Endodermal cell (in vitro differentiated cells): ENCODE measurements at regions not wholly inside any gene's neighbourhood (a gene's known extent, or its start where the extent isn't known, plus 50 kb on each side); places are given as distances from the start of the nearest gene placed in this dataset.

Experiments
- DNase-seq: peaks from one replicate; pipeline ENCODE4 v3.0.0-alpha.2; 2017
- H3K27ac ChIP-seq: 2 replicates; pipeline ENCODE4 v1.5.1; 2013; ENCODE audit warnings: mild to moderate bottlenecking, low read depth, low read length, moderate library complexity
- H3K27me3 ChIP-seq: 2 replicates; pipeline ENCODE4 v1.6.1; 2013; ENCODE audit warnings: mild to moderate bottlenecking, low read length, moderate library complexity; ENCODE audit not compliant: insufficient read depth, control insufficient read depth, poor library complexity, severe bottlenecking
- H3K36me3 ChIP-seq: 2 replicates; pipeline ENCODE4 v1.7.0; 2013; ENCODE audit warnings: mild to moderate bottlenecking, low read length, moderate library complexity; ENCODE audit not compliant: control insufficient read depth, insufficient read depth
- H3K4me1 ChIP-seq: one replicate; pipeline ENCODE4 v1.7.0; 2013; ENCODE audit warnings: low read length; ENCODE audit not compliant: control insufficient read depth, insufficient read depth
- H3K4me3 ChIP-seq: 2 replicates; pipeline ENCODE4 v1.5.1; 2013; ENCODE audit warnings: mild to moderate bottlenecking, low read length, moderate library complexity
- H3K9ac ChIP-seq: 2 replicates; pipeline ENCODE4 v1.6.1; 2013; ENCODE audit warnings: mild to moderate bottlenecking, low read length, moderate library complexity; ENCODE audit not compliant: poor library complexity, severe bottlenecking; ENCODE audit errors: extremely low read depth
- H3K9me3 ChIP-seq: 2 replicates; pipeline ENCODE4 v1.6.1; 2013; ENCODE audit warnings: mild to moderate bottlenecking, low read length, moderate library complexity; ENCODE audit not compliant: control insufficient read depth
- H3K27ac Mint-ChIP-seq: 2 replicates; pipeline ENCODE4 v1.8.0; 2020; ENCODE audit warnings: mixed read lengths
- H3K27me3 Mint-ChIP-seq: 2 replicates; pipeline ENCODE4 v1.8.0; 2021; ENCODE audit warnings: mild to moderate bottlenecking, mixed read lengths; ENCODE audit not compliant: insufficient read depth
- H3K36me3 Mint-ChIP-seq: 2 replicates; pipeline ENCODE4 v1.8.0; 2020; ENCODE audit warnings: low read depth, mixed read lengths
- H3K4me1 Mint-ChIP-seq: 2 replicates; pipeline ENCODE4 v1.8.0; 2020; ENCODE audit warnings: mixed read lengths
- H3K4me3 Mint-ChIP-seq: 2 replicates; pipeline ENCODE4 v1.8.0; 2020; ENCODE audit warnings: mild to moderate bottlenecking, moderate library complexity, mixed read lengths
- H3K9me3 Mint-ChIP-seq: 2 replicates; pipeline ENCODE4 v1.8.0; 2020; ENCODE audit warnings: mild to moderate bottlenecking, mixed read lengths
- WGBS, 2 experiments: methylation state at CpG; one replicate each; pipeline versions ENCODE4 v1.1.5 to v1.1.7; 2013; ENCODE audit warnings: missing lambda C conversion rate in 2 of 2, mixed read lengths in 1 of 2; ENCODE audit not compliant: insufficient coverage in 1 of 2, insufficient read length in 1 of 2; 5-methylcytosine and 5-hydroxymethylcytosine counted together
- TF ChIP-seq, protein P1 (sequence below): fragments of 200-600 bp; sonication (generic); conservative IDR thresholded peaks from 2 replicates; pipeline ENCODE4 v1.5.0; 2021; ENCODE audit warnings: antibody characterized with exemption, mild to moderate bottlenecking

DNA sequence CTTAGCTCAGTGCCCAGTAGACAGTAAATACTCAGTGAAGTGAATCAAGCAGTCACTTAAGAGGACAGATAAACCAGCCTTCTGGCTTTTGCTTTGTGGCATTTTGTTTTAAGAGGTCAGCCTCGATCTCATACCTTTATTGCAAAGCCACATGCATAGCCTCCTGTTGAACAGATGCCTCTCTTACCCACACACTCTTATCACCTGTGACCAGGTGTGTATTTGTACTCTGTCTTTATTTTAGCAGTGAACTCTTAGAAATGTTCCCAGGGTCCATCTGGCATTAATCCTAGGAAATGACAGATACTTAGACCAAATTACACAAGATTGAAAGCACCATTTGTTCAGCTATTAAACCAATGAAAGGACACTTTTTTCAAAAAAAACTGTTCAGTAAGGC, 1426.5 kb downstream of the CDH11 start:
- H3K4me1 ChIP-seq: no peaks in the 10 kb centered on the region
- H3K27ac ChIP-seq: no peak overlapping the region
- H3K36me3 ChIP-seq: no peaks in the 10 kb centered on the region
- no peak overlapping the region for H3K9ac ChIP-seq
- H3K4me3 Mint-ChIP-seq: no peak overlapping the region
- H3K27ac Mint-ChIP-seq: no peak overlapping the region
- 83 to 85% methylated on average over 1 of the region's 1 CpG for WGBS, 2 experiments
- H3K4me3 ChIP-seq: no peak overlapping the region
- no peaks in the 10 kb centered on the region for H3K27me3 Mint-ChIP-seq
- TF ChIP-seq, protein P1, sequence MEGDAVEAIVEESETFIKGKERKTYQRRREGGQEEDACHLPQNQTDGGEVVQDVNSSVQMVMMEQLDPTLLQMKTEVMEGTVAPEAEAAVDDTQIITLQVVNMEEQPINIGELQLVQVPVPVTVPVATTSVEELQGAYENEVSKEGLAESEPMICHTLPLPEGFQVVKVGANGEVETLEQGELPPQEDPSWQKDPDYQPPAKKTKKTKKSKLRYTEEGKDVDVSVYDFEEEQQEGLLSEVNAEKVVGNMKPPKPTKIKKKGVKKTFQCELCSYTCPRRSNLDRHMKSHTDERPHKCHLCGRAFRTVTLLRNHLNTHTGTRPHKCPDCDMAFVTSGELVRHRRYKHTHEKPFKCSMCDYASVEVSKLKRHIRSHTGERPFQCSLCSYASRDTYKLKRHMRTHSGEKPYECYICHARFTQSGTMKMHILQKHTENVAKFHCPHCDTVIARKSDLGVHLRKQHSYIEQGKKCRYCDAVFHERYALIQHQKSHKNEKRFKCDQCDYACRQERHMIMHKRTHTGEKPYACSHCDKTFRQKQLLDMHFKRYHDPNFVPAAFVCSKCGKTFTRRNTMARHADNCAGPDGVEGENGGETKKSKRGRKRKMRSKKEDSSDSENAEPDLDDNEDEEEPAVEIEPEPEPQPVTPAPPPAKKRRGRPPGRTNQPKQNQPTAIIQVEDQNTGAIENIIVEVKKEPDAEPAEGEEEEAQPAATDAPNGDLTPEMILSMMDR: no peak
- no peak for DNase-seq
- no peaks in the 10 kb centered on the region for H3K4me1 Mint-ChIP-seq
- no peaks in the 10 kb centered on the region for H3K36me3 Mint-ChIP-seq
- H3K27me3 ChIP-seq: no peaks in the 10 kb centered on the region
- no peaks in the 10 kb centered on the region for H3K9me3 ChIP-seq
- peaks cover 6% of the 10 kb centered on the region for H3K9me3 Mint-ChIP-seq

DNA sequence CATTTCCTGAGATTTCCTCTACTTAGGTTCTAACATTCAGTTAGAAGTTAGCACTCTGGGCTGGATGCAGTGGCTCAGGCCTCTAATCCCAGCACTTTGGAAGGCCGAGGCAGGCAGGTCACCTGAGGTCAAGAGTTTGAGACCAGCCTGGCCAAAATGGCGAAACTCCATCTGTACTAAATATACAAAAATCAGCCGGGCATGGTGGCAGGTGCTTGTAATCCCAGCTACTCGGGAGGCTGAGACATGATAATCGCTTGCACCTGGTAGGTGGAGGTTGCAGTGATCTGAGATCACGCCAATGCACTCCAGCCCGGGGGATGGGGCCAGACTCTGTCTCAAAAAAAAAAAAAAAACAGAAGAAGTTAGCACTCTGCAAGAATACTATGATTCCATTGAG, 1430.9 kb downstream of the CDH11 start:
- Histone ChIP-seq H3K4me3 (no peak overlapping the region), H3K9me3 (no peaks in the 10 kb centered on the region), H3K27ac (no peak overlapping the region), H3K4me1 (no peaks in the 10 kb centered on the region), H3K27me3 (no peaks in the 10 kb centered on the region), H3K36me3 (no peaks in the 10 kb centered on the region), H3K9ac (no peak overlapping the region)
- Mint-ChIP-seq H3K36me3 (no peaks in the 10 kb centered on the region), H3K9me3 (peaks cover 6% of the 10 kb centered on the region), H3K27me3 (no peaks in the 10 kb centered on the region), H3K27ac (no peak overlapping the region), H3K4me1 (no peaks in the 10 kb centered on the region), H3K4me3 (no peak overlapping the region)
- no peak for DNase-seq
- WGBS, 2 experiments: 81 to 92% methylated on average over 3 to 7 of the region's 7 CpGs
- TF ChIP-seq, protein P1: no peak

DNA sequence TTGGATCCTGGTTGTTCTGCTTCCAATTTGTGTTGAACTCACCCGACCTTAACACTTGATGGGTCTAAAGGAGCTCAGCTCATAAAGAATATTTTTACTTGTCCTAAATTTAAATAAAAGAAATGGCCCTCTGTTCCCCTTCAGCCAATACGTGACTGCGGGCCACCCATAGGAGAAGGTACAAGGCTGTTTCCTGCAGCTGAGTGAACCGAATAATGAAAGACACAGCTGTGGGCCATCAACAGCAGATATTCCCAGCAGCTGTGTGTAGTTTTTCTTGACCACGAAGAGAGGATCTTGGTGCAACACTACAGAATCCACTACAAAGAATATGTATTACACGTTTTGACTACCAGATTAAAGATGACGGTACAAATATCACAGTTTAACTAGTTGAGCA, 1431.6 kb downstream of the CDH11 start:
- H3K27ac Mint-ChIP-seq: no peak overlapping the region
- no peak for DNase-seq
- peaks cover 6% of the 10 kb centered on the region for H3K9me3 Mint-ChIP-seq
- no peaks in the 10 kb centered on the region for H3K4me1 Mint-ChIP-seq
- Histone ChIP-seq H3K27ac (no peak overlapping the region), H3K4me3 (no peak overlapping the region), H3K4me1 (no peaks in the 10 kb centered on the region), H3K36me3 (no peaks in the 10 kb centered on the region), H3K27me3 (no peaks in the 10 kb centered on the region), H3K9me3 (no peaks in the 10 kb centered on the region), H3K9ac (no peak overlapping the region)
- WGBS, 2 experiments: 89 to 100% methylated on average over 3 to 5 of the region's 7 CpGs
- H3K4me3 Mint-ChIP-seq: no peak overlapping the region
- no peaks in the 10 kb centered on the region for H3K27me3 Mint-ChIP-seq
- TF ChIP-seq, protein P1: no peak
- no peaks in the 10 kb centered on the region for H3K36me3 Mint-ChIP-seq
